KMS-11 (cell line): ENCODE measurements at regions not wholly inside any gene's neighbourhood (a gene's known extent, or its start where the extent isn't known, plus 50 kb on each side); places are given as distances from the start of the nearest gene placed in this dataset.

Experiments used
- H2AFZ ChIP-seq: fragments of 200-600 bp; sonication (generic); 2 replicates; pipeline ENCODE4 v1.6.1; 2016; ENCODE audit warnings: antibody characterized with exemption, mixed run types, low read depth
- H3K27ac ChIP-seq: fragments of 200-600 bp; sonication (generic); 2 replicates; pipeline ENCODE4 v1.6.1; 2016; ENCODE audit warnings: mild to moderate bottlenecking, mixed run types
- H3K27me3 ChIP-seq: fragments of 200-600 bp; sonication (generic); 2 replicates; pipeline ENCODE4 v1.6.1; 2017; ENCODE audit warnings: mild to moderate bottlenecking, low read depth, mixed run types, moderate library complexity; ENCODE audit not compliant: insufficient read depth
- H3K36me3 ChIP-seq: fragments of 200-600 bp; sonication (generic); 2 replicates; pipeline ENCODE4 v1.6.1; 2017; ENCODE audit warnings: mild to moderate bottlenecking, mixed run types; ENCODE audit not compliant: insufficient read depth
- H3K4me1 ChIP-seq: fragments of 200-600 bp; sonication (generic); 2 replicates; pipeline ENCODE4 v1.6.1; 2016; ENCODE audit warnings: mild to moderate bottlenecking, low read depth, mixed run types; ENCODE audit not compliant: poor library complexity, severe bottlenecking
- H3K4me2 ChIP-seq: fragments of 200-600 bp; sonication (generic); 2 replicates; pipeline ENCODE4 v1.7.0; 2016; ENCODE audit warnings: mild to moderate bottlenecking, mixed run types
- H3K4me3 ChIP-seq: fragments of 200-600 bp; sonication (generic); IDR thresholded peaks from 2 replicates; pipeline ENCODE4 v1.6.1; 2017; ENCODE audit warnings: low read depth, low read length, mixed read lengths; ENCODE audit not compliant: insufficient read depth
- H3K79me2 ChIP-seq: fragments of 200-600 bp; sonication (generic); 2 replicates; pipeline ENCODE4 v1.6.1; 2016; ENCODE audit warnings: low read depth, mixed run types; ENCODE audit not compliant: insufficient read depth
- H3K9ac ChIP-seq: fragments of 200-600 bp; sonication (generic); 2 replicates; pipeline ENCODE4 v1.6.1; 2016; ENCODE audit warnings: mild to moderate bottlenecking, mixed run types
- H4K20me1 ChIP-seq: fragments of 200-600 bp; sonication (generic); 2 replicates; pipeline ENCODE4 v1.6.1; 2016; ENCODE audit warnings: mild to moderate bottlenecking, mixed run types; ENCODE audit not compliant: insufficient read depth
- CTCF ChIP-seq: fragments of 200-600 bp; sonication (generic); conservative IDR thresholded peaks from 2 replicates; pipeline ENCODE4 v1.6.1; 2017; ENCODE audit warnings: low read depth, mild to moderate bottlenecking, antibody characterized with exemption, low read length, moderate library complexity, mixed read lengths

DNA sequence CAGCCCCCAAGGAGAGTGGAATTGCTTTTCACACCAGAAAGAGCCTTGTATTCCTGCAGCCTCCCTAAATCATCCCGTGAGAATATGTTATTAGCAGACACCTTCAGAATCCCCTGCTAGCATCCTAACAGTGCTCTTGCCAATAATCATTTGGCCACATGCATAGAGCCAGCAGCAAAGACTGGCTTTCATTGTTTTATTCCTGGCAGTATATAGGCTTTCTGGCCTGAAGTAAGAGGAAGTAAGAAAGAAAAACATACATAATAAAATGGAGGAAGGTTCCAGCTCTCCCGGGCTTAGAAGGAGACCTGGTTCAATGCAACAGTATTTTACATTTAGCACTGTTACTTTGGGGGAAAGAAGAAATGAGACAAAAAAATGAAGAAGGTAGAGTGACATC is 176.7 kb upstream of the ATF7IP start:
- no peak overlapping the region for H2AFZ ChIP-seq
- no peak overlapping the region for H3K27ac ChIP-seq
- TF ChIP-seq CTCF, result no peak

DNA sequence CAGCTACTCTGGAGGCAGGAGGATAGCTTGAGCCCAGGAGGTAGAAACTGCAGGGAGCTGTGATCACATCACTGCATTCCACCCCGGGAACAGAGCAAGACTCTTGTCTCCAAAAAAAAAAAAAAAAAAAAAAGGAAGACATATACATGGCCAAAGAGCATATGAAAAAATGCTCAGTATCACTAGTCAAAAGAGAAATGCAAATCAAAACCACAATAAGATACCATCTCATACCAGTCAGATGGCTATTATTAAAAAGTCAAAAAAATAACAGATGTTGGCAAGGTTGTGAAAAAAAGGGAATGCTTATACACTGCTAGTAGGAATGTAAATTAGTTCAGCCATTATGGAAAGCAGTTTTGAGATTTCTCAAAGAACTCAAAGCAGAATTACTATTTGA is 174.8 kb upstream of the ATF7IP start:
- Histone ChIP-seq H2AFZ (no peak overlapping the region), H3K79me2 (no peaks in the 10 kb centered on the region), H3K9ac (no peak overlapping the region), H4K20me1 (no peaks in the 10 kb centered on the region), H3K36me3 (no peaks in the 10 kb centered on the region), H3K4me3 (no peak overlapping the region), H3K4me1 (no peaks in the 10 kb centered on the region), H3K27me3 (no peaks in the 10 kb centered on the region), H3K4me2 (no peak overlapping the region), H3K27ac (no peak overlapping the region)
- TF ChIP-seq CTCF, result no peak

More for the DNA sequence above, 176.7 kb upstream of the ATF7IP start:
- H3K4me1 ChIP-seq, result no peaks in the 10 kb centered on the region
- H4K20me1 ChIP-seq, result no peaks in the 10 kb centered on the region
- H3K79me2 ChIP-seq, result no peaks in the 10 kb centered on the region
- no peak overlapping the region for H3K4me3 ChIP-seq
- H3K27me3 ChIP-seq, result no peaks in the 10 kb centered on the region
- H3K36me3 ChIP-seq, result no peaks in the 10 kb centered on the region
- no peak overlapping the region for H3K9ac ChIP-seq
- H3K4me2 ChIP-seq, result no peak overlapping the region

DNA sequence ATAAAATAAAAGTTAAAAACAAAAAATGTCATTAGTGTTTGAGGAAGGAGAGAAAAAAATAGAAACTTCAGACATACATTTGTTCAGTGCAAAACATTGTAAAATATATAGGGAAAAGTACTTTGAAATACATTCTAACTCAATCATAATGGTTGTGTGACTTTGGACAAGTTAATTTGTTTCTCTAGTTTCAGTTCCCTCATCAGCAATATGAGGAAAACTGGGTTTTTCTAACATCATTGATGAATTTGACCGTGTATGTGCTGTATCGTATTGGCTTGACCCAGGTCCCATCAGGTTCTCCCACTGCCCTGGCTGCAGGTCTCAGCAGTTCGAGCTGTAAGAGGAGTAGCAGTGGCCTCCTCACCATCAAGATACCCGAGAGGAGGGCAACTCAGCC is 173.9 kb upstream of the ATF7IP start:
- no peak overlapping the region for H3K4me3 ChIP-seq
- no peaks in the 10 kb centered on the region for H3K36me3 ChIP-seq
- TF ChIP-seq CTCF, result no peak
- no peaks in the 10 kb centered on the region for H3K27me3 ChIP-seq
- no peak overlapping the region for H3K4me2 ChIP-seq
- no peaks in the 10 kb centered on the region for H3K79me2 ChIP-seq
- H3K9ac ChIP-seq, result no peak overlapping the region
- H4K20me1 ChIP-seq, result no peaks in the 10 kb centered on the region
- H3K4me1 ChIP-seq, result no peaks in the 10 kb centered on the region
- no peak overlapping the region for H3K27ac ChIP-seq
- H2AFZ ChIP-seq, result no peak overlapping the region

DNA sequence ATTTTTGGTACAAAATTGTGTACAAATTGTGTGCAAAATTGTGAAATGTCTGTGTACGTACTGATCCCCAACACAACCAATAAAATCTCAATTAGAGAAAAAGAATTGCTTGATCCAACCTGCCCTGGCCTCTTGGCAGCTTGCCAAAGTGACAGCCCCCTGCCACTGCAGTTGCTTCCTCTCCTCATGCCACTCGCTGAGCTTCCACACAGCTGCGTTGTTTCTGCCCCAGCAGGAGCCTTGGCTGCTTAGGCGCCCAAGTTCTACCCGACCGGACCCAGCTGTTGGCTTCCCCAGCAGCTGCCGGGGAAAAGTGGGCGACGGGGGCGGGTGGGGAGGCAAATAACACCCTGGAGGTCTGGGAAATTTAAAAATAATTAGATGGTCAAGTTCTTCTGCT is 171.8 kb upstream of the ATF7IP start:
- Histone ChIP-seq H4K20me1 (no peaks in the 10 kb centered on the region), H3K27me3 (no peaks in the 10 kb centered on the region), H3K27ac (no peak overlapping the region), H3K79me2 (no peaks in the 10 kb centered on the region), H3K36me3 (no peaks in the 10 kb centered on the region), H2AFZ (no peak overlapping the region), H3K9ac (no peak overlapping the region), H3K4me3 (no peak overlapping the region), H3K4me1 (no peaks in the 10 kb centered on the region), H3K4me2 (no peak overlapping the region)
- no peak for TF ChIP-seq CTCF

- Histone ChIP-seq H3K79me2 (no peaks in the 10 kb centered on the region), H3K36me3 (no peaks in the 10 kb centered on the region), H3K4me2 (no peak overlapping the region), H2AFZ (no peak overlapping the region), H3K4me3 (no peak overlapping the region), H3K27ac (no peak overlapping the region), H3K9ac (no peak overlapping the region), H3K27me3 (no peaks in the 10 kb centered on the region), H4K20me1 (no peaks in the 10 kb centered on the region), H3K4me1 (no peaks in the 10 kb centered on the region)
- no peak for TF ChIP-seq CTCF
Observed at GRCh38 chr12:14194572-14194971, 170.9 kb upstream of the ATF7IP start.
